ENCODE measurements at regions not wholly inside any gene's neighbourhood (a gene's known extent, or its start where the extent isn't known, plus 50 kb on each side); places are given as distances from the start of the nearest gene placed in this dataset.

- whole genome bisulfite sequencing (ENCODE audit: low lambda C conversion rate) = 9% methylated on average over 4 of the region's 4 CpGs
- Histone ChIP-seq H3K4me1 (ENCODE audit: insufficient read depth, low read length) (no peaks in the 10 kb centered on the region), H3K36me3 (replicated peaks in 1 of 2; ENCODE audit: control insufficient read depth in 1 of 2, insufficient read depth in 2 of 2, low read length in 2 of 2) (no peaks in the 10 kb centered on the region), H4K20me1 (ENCODE audit: insufficient read depth, low read length) (no peaks in the 10 kb centered on the region), H3K27ac (ENCODE audit: extremely low read length, insufficient read depth, low read length) (no peak overlapping the region), H3K4me2 (ENCODE audit: low read depth, low read length) (no peak overlapping the region), H3K27me3 (ENCODE audit: control insufficient read depth in 1 of 2, insufficient read depth in 2 of 2, low read length in 2 of 2) (no peaks in the 10 kb centered on the region; a peak in 1 of 5 replicates), H3K9me3 (ENCODE audit: low read length) (no peaks in the 10 kb centered on the region), H3K4me3 (replicated peaks in 1 of 3; ENCODE audit: insufficient read depth in 1 of 3, low read depth in 2 of 3, low read length in 3 of 3) (no peak overlapping the region), H3K9ac (ENCODE audit: insufficient read depth, low read depth, low read length) (no peak overlapping the region), H2AFZ (ENCODE audit: low read length) (no peak overlapping the region), H3K79me2 (ENCODE audit: insufficient read depth, low read length) (no peaks in the 10 kb centered on the region)
- POLR2A ChIA-PET = no interaction called here
- in situ Hi-C loops (cut with HindIII; ENCODE audit: extremely low pct_ligation_motif_present, low pct_unique_long_range_greater_than_20kb) = no loop called here
- BruUV-seq (replicated peaks) = no TSS peak
- CTCF ChIA-PET (ENCODE audit: low intra/inter-chr PET ratio, low total read pairs) = no interaction called here
- no peak for DNase-seq (ENCODE audit: low spot score)
- intact Hi-C loops (cut with micrococcal nuclease; ENCODE audit: unreplicated experiment) = no loop called here
- TF ChIP-seq GATA4 (IDR thresholded peaks at IDR 0.05; ENCODE audit: borderline replicate concordance, low read depth) = no peak
- TF ChIP-seq ZFP41 (CRISPR knock-in tag; IDR thresholded peaks at IDR 0.05; ENCODE audit: borderline replicate concordance) = no peak
- TF ChIP-seq ZNF720 (CRISPR knock-in tag; IDR thresholded peaks at IDR 0.05) = no peak
- no peak for TF ChIP-seq ZUFSP (CRISPR knock-in tag; IDR thresholded peaks at IDR 0.05; ENCODE audit: borderline replicate concordance)
- no peak for TF ChIP-seq ZNF761 (CRISPR knock-in tag; conservative IDR thresholded peaks at IDR 0.05)
- TF ChIP-seq KDM3A (CRISPR knock-in tag; IDR thresholded peaks at IDR 0.05; ENCODE audit: low read depth) = no peak
- no peak for TF ChIP-seq CENPBD1 (CRISPR knock-in tag; IDR thresholded peaks at IDR 0.05; ENCODE audit: borderline replicate concordance, low read depth)
- no peak for TF ChIP-seq SNRNP70 (IDR thresholded peaks at IDR 0.05; ENCODE audit: low read depth, low read length)
- TF ChIP-seq ZBTB14 (CRISPR knock-in tag; IDR thresholded peaks at IDR 0.05) = no peak
- TF ChIP-seq ZNF282 (IDR thresholded peaks at IDR 0.05; ENCODE audit: partially characterized antibody) = no peak
- no peak for TF ChIP-seq IRX3 (CRISPR knock-in tag; IDR thresholded peaks at IDR 0.05; ENCODE audit: borderline replicate concordance, low read depth)
- no peak for TF ChIP-seq ZNF337 (CRISPR knock-in tag; IDR thresholded peaks at IDR 0.05; ENCODE audit: borderline replicate concordance, low read depth)
- TF ChIP-seq KDM6A (CRISPR knock-in tag; IDR thresholded peaks at IDR 0.05; ENCODE audit: low read depth) = no peak
- no peak for TF ChIP-seq ZMYM2 (CRISPR knock-in tag; IDR thresholded peaks at IDR 0.05)
- no peak for TF ChIP-seq ZNF557 (CRISPR knock-in tag; IDR thresholded peaks at IDR 0.05)
- TF ChIP-seq HOXA3 (CRISPR knock-in tag; IDR thresholded peaks at IDR 0.05) = no peak
- no peak for FAIRE-seq
- no peak for ATAC-seq
Measured at GRCh38 chr11:112334381-112334780, 73.7 kb upstream of the PLET1 start.

All from HepG2 (cell line).